Fibroblast of skin of left quadriceps (primary cell): ENCODE measurements at regions not wholly inside any gene's neighbourhood (a gene's known extent, or its start where the extent isn't known, plus 50 kb on each side); places are given as distances from the start of the nearest gene placed in this dataset.
"Not testable (repeated sequence)": the region's sequence is repeated elsewhere in the genome, so short reads cannot be mapped to it uniquely, and the experiment has no call there.

ENCODE experiments used
- DNase-seq, 2 experiments: peaks; one replicate each; pipeline ENCODE4 v3.0.0-alpha.2; 2013; ENCODE audit warnings: low read depth in 2 of 2

- no peak for DNase-seq
Measured at GRCh38 chr4:151559595-151559994, 150.6 kb downstream of the FHIP1A start.

GRCh38 chr4:151561551-151562256, 152.7 kb downstream of the FHIP1A start:
- DNase-seq, result no peak

GRCh38 chr4:151563194-151563593, 154.2 kb downstream of the FHIP1A start:
- no peak for DNase-seq

GRCh38 chr4:151564321-151564720, 155.3 kb downstream of the FHIP1A start:
- DNase-seq, result no peak

GRCh38 chr4:151565583-151565982, 156.6 kb downstream of the FHIP1A start:
- no peak for DNase-seq

GRCh38 chr4:151566053-151566452, 157.1 kb downstream of the FHIP1A start:
- DNase-seq, result no peak

- no peak for DNase-seq
Measured at GRCh38 chr4:151567056-151567455, 158.1 kb downstream of the FHIP1A start.

- no peak for DNase-seq
Measured at GRCh38 chr4:151568966-151569365, 160.0 kb downstream of the FHIP1A start.

GRCh38 chr4:151569650-151570049, 160.7 kb downstream of the FHIP1A start:
- no peak for DNase-seq

GRCh38 chr4:151573474-151573873, 164.5 kb downstream of the FHIP1A start:
- no peak for DNase-seq

GRCh38 chr4:151573945-151574344, 165.0 kb downstream of the FHIP1A start:
- DNase-seq, result no peak

- DNase-seq, result no peak
Measured at GRCh38 chr4:151574968-151575367, 166.0 kb downstream of the FHIP1A start.

- no peak for DNase-seq
Measured at GRCh38 chr4:151575646-151576045, 166.7 kb downstream of the FHIP1A start.

GRCh38 chr4:151576627-151577026, 167.7 kb downstream of the FHIP1A start:
- no peak for DNase-seq

- DNase-seq, result no peak
Measured at GRCh38 chr4:151581570-151581969, 172.6 kb downstream of the FHIP1A start.

GRCh38 chr4:151582098-151582497, 173.1 kb downstream of the FHIP1A start:
- DNase-seq, result no peak

GRCh38 chr4:151583157-151583914, 174.4 kb downstream of the FHIP1A start:
- DNase-seq, result no peak

GRCh38 chr4:151584101-151584500, 175.1 kb downstream of the FHIP1A start:
- no peak for DNase-seq

GRCh38 chr4:151595629-151596028, 165.2 kb downstream of the GATB start:
- not testable (repeated sequence) for DNase-seq

GRCh38 chr4:151597691-151598090, 163.1 kb downstream of the GATB start:
- DNase-seq, result not testable (repeated sequence)

- no peak for DNase-seq
Measured at GRCh38 chr4:151599863-151600262, 160.9 kb downstream of the GATB start.

GRCh38 chr4:151600432-151600831, 160.4 kb downstream of the GATB start:
- no peak for DNase-seq

GRCh38 chr4:151603377-151603776, 157.4 kb downstream of the GATB start:
- DNase-seq, result no peak
